IPS-18a (cell line): ENCODE measurements at regions not wholly inside any gene's neighbourhood (a gene's known extent, or its start where the extent isn't known, plus 50 kb on each side); places are given as distances from the start of the nearest gene placed in this dataset.
A peak's percentile ranks its signal among the peaks of the same experiment; 100 is the strongest.

Source experiments
- H3K27ac ChIP-seq: one replicate; pipeline ENCODE4 v1.5.1; 2013; ENCODE audit warnings: low read length
- H3K27me3 ChIP-seq: one replicate; pipeline ENCODE4 v1.6.1; 2013; ENCODE audit warnings: mild to moderate bottlenecking, low read length; ENCODE audit not compliant: control insufficient read depth, insufficient read depth
- H3K36me3 ChIP-seq: one replicate; pipeline ENCODE4 v1.6.1; 2013; ENCODE audit warnings: low read depth, low read length; ENCODE audit not compliant: control insufficient read depth
- H3K4me1 ChIP-seq: one replicate; pipeline ENCODE4 v1.6.1; 2013; ENCODE audit warnings: low read depth, low read length; ENCODE audit not compliant: control insufficient read depth
- H3K4me3 ChIP-seq: one replicate; pipeline ENCODE4 v1.5.1; 2013; ENCODE audit warnings: low read length
- H3K9ac ChIP-seq: one replicate; pipeline ENCODE4 v1.6.1; 2013; ENCODE audit warnings: mild to moderate bottlenecking, low read length, moderate library complexity
- H3K9me3 ChIP-seq: one replicate; pipeline ENCODE4 v1.6.1; 2013; ENCODE audit warnings: low read depth, low read length; ENCODE audit not compliant: control insufficient read depth

GRCh38 chr9:79220666-79221065, 351.1 kb upstream of the TLE4 start:
- Histone ChIP-seq H3K9me3 (no peaks in the 10 kb centered on the region), H3K4me1 (no peaks in the 10 kb centered on the region), H3K36me3 (no peaks in the 10 kb centered on the region), H3K27ac (no peak overlapping the region), H3K4me3 (no peak overlapping the region), H3K27me3 (no peaks in the 10 kb centered on the region), H3K9ac (no peak overlapping the region)

- Histone ChIP-seq H3K36me3 (no peaks in the 10 kb centered on the region), H3K9ac (no peak overlapping the region), H3K9me3 (no peaks in the 10 kb centered on the region), H3K27me3 (no peaks in the 10 kb centered on the region), H3K4me3 (no peak overlapping the region), H3K27ac (no peak overlapping the region), H3K4me1 (no peaks in the 10 kb centered on the region)
Measured at GRCh38 chr9:79221084-79221483, 350.7 kb upstream of the TLE4 start.

DNA sequence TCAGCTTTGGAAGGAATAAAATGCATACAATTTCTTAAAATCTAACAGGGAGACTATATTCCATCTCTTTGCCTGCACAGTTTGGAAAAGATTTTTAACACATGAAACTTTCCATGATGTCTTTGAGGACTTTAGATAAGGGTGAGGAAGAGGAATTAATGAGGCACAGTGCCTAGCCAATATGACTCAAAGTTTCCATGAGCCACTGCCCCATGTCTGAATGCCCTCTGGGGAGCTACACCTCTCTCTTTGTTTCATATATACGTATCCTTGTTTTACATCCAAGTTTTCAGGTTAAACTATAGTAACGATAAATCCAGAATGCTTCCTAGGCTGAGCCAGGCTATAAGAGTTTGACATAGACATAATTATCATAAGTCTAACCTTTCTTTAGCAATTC, 349.3 kb upstream of the TLE4 start:
- no peak overlapping the region for H3K27ac ChIP-seq
- no peak overlapping the region for H3K4me3 ChIP-seq
- H3K9ac ChIP-seq, result no peak overlapping the region
- no peaks in the 10 kb centered on the region for H3K36me3 ChIP-seq
- H3K27me3 ChIP-seq, result no peaks in the 10 kb centered on the region
- H3K4me1 ChIP-seq, result no peaks in the 10 kb centered on the region
- H3K9me3 ChIP-seq, result no peaks in the 10 kb centered on the region

- Histone ChIP-seq H3K4me1 (no peaks in the 10 kb centered on the region), H3K27ac (no peak overlapping the region), H3K9me3 (no peaks in the 10 kb centered on the region)
Measured at GRCh38 chr9:79224672-79225433, 346.9 kb upstream of the TLE4 start.

DNA sequence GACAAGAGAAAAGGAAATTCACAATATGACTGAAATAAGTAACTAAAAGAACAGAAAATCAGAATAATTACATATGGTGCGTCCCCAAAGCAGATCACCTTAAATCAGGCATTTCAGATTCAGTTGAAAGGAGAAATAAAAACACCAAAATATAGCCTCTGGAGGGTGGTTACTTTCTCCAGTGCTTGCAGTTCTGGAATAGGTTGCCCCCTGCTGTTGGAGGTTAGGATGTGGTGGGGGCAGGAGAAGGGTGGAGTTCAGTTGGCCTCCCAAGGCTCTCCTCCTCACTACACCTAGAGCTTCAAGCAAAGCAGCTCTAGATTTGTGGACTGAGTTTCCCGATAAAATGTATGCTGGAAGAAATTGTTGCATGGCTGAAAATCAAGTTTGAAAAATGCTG, 338.2 kb upstream of the TLE4 start:
- Histone ChIP-seq H3K27me3 (no peaks in the 10 kb centered on the region), H3K27ac (no peak overlapping the region), H3K4me1 (no peaks in the 10 kb centered on the region), H3K9ac (no peak overlapping the region), H3K9me3 (no peaks in the 10 kb centered on the region), H3K36me3 (no peaks in the 10 kb centered on the region), H3K4me3 (no peak overlapping the region)

More at GRCh38 chr9:79224672-79225433, 346.9 kb upstream of the TLE4 start:
- no peaks in the 10 kb centered on the region for H3K36me3 ChIP-seq
- H3K27me3 ChIP-seq, result no peaks in the 10 kb centered on the region
- H3K4me3 ChIP-seq, result no peak overlapping the region
- no peak overlapping the region for H3K9ac ChIP-seq

- Histone ChIP-seq H3K4me3 (no peak overlapping the region), H3K27ac (no peak overlapping the region), H3K27me3 (no peaks in the 10 kb centered on the region), H3K9me3 (no peaks in the 10 kb centered on the region), H3K36me3 (no peaks in the 10 kb centered on the region), H3K9ac (no peak overlapping the region), H3K4me1 (peaks cover 15% of the 10 kb centered on the region)
Measured at GRCh38 chr9:79236466-79236865, 335.3 kb upstream of the TLE4 start.

DNA sequence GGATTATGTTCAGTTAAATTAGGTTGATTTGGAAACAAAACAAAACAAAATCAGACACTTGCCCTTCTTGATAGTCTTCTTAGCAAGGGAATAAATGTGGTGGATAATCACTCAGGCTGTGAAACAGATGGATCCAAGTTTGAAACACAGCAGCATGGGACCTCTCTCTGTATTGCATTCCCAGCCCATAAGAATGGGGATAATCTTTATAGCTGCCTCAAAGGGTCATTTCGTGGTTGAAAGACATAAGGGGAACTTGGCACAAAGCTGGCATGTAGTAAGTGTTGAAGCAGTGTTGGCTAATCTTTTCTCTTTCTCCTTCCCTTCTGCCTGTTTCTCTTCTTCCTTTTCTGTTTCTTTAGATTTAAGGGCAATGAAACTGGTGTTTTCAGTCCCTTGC, 333.9 kb upstream of the TLE4 start:
- Histone ChIP-seq H3K4me1 (peaks cover 15% of the 10 kb centered on the region), H3K27me3 (no peaks in the 10 kb centered on the region), H3K36me3 (no peaks in the 10 kb centered on the region), H3K4me3 (no peak overlapping the region), H3K9me3 (no peaks in the 10 kb centered on the region), H3K9ac (no peak overlapping the region), H3K27ac (no peak overlapping the region)

DNA sequence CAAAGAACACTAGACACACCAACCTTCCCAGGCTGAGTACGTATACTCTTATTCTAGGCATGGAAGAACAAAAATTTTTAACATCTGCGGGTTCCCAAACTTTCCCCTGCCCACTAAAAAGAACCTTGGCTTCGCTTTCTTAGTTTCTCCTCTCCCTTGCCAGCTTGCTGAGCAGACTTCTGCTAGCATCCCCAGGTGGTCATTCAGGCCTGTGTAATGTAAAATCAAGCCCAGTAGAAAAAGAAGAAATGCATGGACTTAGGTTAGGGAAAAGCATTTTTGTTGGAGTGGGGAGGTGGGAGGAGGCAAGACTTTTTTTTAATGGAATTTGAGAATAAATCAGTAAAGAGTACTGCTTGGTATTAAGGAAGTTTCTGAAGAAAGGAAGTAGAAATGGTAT, 331.0 kb upstream of the TLE4 start:
- Histone ChIP-seq H3K9ac (no peak overlapping the region), H3K4me3 (peak overlapping the region; percentile 21), H3K27me3 (no peaks in the 10 kb centered on the region), H3K4me1 (peaks cover 25% of the 10 kb centered on the region), H3K9me3 (no peaks in the 10 kb centered on the region), H3K36me3 (no peaks in the 10 kb centered on the region), H3K27ac (no peak overlapping the region)

DNA sequence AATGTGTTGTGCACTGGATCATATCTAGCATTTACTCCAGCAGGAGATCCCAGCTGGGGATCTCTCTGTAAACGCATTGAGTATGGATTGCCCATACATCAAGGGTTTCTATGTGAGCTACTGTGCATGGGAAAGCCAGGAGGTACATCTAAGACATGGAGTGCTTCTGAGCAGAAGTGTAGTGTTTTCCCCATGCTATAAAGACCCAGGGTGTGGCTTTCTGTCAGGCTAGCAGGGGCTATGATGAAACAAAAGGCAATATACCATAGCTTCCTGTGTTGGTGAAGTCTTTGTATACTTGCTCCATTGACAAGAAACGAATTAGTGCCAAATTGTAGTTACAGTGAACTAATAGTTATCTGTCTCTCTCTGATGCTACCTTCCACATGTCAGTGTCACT, 329.3 kb upstream of the TLE4 start:
- no peaks in the 10 kb centered on the region for H3K36me3 ChIP-seq
- no peak overlapping the region for H3K9ac ChIP-seq
- no peak overlapping the region for H3K4me3 ChIP-seq
- peaks cover 38% of the 10 kb centered on the region for H3K4me1 ChIP-seq
- no peaks in the 10 kb centered on the region for H3K27me3 ChIP-seq
- H3K9me3 ChIP-seq, result no peaks in the 10 kb centered on the region
- H3K27ac ChIP-seq, result no peak overlapping the region

- H3K9ac ChIP-seq, result no peak overlapping the region
- H3K27me3 ChIP-seq, result no peaks in the 10 kb centered on the region
- no peak overlapping the region for H3K4me3 ChIP-seq
- peaks cover 23% of the 10 kb centered on the region for H3K4me1 ChIP-seq
- no peaks in the 10 kb centered on the region for H3K36me3 ChIP-seq
- no peaks in the 10 kb centered on the region for H3K9me3 ChIP-seq
- H3K27ac ChIP-seq, result no peak overlapping the region
Measured at GRCh38 chr9:79246170-79246569, 325.6 kb upstream of the TLE4 start.

DNA sequence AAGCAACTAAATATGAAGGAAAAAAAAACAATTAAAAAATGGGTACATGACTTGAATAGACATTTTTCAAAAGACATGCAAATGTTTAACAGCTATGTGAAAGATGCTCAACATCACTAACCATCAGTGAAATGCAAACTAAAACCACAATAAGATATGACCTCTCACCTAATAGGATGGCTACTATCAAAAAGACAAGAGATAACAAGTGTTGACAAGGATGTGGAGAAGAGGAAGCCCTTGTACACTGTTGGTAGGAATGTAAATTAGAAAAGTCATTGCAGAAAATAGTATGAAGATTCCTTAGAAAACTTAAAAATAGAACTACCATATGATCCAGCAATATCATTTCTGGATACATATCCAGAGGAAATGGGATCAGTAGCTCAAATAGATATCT, 324.7 kb upstream of the TLE4 start:
- Histone ChIP-seq H3K4me3 (no peak overlapping the region), H3K27ac (no peak overlapping the region), H3K9ac (no peak overlapping the region), H3K27me3 (no peaks in the 10 kb centered on the region), H3K4me1 (peaks cover 23% of the 10 kb centered on the region), H3K36me3 (no peaks in the 10 kb centered on the region), H3K9me3 (no peaks in the 10 kb centered on the region)

DNA sequence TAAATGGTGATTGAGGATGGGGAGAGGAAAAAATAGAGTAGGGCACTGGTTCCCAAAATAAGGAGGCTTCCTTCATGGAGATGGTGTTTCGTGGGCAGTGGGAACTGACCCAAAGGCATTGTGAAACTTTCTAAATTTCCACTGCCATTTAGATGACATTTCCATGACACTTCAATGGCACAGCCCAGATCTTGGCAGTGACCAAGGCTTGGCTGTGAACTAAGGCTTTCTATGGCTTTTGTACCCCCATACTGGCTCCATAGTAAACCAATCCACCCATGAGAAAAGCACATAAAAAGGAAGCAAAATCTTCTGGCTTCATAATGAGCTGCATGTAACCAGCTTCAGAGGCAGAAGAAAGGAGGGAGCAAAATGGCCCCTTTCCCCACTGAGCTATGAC, 321.0 kb upstream of the TLE4 start:
- Histone ChIP-seq H3K4me1 (peaks cover 13% of the 10 kb centered on the region), H3K9me3 (no peaks in the 10 kb centered on the region), H3K36me3 (no peaks in the 10 kb centered on the region), H3K27me3 (no peaks in the 10 kb centered on the region), H3K9ac (no peak overlapping the region), H3K4me3 (no peak overlapping the region), H3K27ac (no peak overlapping the region)
